Spleen (tissue), 7 donors: ENCODE measurements at regions not wholly inside any gene's neighbourhood (a gene's known extent, or its start where the extent isn't known, plus 50 kb on each side); places are given as distances from the start of the nearest gene placed in this dataset.

Experiments used
- POLR2A ChIP-seq, 3 donors: fragments of 450-650 bp; IDR thresholded peaks; one replicate each; pipeline ENCODE4 v1.5.1; 2017; ENCODE audit warnings: antibody characterized with exemption in 3 of 3, mild to moderate bottlenecking in 1 of 3
- POLR2AphosphoS5 ChIP-seq, 3 donors: sonication (generic); formaldehyde crosslinking; IDR thresholded peaks; one replicate each; pipeline ENCODE4 v1.5.1; 2017; ENCODE audit warnings: antibody characterized with exemption in 3 of 3
- TF ChIP-seq, protein P1 (sequence below), 11 experiments: fragments of 200-600 bp in 7 of 11; fragments of 450-650 bp in 4 of 11; sonication (generic) in 4 of 11; IDR thresholded peaks in 8 of 11; conservative IDR thresholded peaks in 3 of 11; 1 replicate in 7 of 11; 2 replicates in 4 of 11; pipeline versions ENCODE4 v1.4.0 to v1.8.0; 2016 to 2021; ENCODE audit warnings: antibody characterized with exemption in 11 of 11, inconsistent platforms in 4 of 11, mild to moderate bottlenecking in 1 of 11
- donor health status: DM: no; HTN: no; CAD: no; lungs with moderate emphysema.
- donor health status: DM: no; HTN: no; CAD: no.
- donor health status: DM: no; HTN: no; CAD: no.

DNA sequence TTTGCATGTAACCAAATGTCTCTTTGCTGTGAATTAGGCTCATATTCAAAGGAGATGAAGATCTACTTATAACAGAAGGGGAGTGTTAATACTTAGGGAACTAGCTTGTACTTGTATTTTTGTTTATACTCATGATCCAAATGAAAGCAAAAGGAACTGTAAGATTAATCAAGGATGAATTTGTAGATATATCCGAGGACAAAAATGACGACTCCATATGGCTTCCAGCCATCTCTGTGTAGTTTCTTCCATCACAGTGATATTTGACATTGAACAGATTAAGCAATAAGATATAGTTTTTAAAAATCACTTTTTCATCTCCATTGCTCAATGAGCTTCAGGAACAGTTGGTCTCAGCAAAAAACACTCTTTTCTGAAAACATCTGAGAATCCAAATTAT, 257.4 kb upstream of the CAMK1G start:
- TF ChIP-seq, protein P1, sequence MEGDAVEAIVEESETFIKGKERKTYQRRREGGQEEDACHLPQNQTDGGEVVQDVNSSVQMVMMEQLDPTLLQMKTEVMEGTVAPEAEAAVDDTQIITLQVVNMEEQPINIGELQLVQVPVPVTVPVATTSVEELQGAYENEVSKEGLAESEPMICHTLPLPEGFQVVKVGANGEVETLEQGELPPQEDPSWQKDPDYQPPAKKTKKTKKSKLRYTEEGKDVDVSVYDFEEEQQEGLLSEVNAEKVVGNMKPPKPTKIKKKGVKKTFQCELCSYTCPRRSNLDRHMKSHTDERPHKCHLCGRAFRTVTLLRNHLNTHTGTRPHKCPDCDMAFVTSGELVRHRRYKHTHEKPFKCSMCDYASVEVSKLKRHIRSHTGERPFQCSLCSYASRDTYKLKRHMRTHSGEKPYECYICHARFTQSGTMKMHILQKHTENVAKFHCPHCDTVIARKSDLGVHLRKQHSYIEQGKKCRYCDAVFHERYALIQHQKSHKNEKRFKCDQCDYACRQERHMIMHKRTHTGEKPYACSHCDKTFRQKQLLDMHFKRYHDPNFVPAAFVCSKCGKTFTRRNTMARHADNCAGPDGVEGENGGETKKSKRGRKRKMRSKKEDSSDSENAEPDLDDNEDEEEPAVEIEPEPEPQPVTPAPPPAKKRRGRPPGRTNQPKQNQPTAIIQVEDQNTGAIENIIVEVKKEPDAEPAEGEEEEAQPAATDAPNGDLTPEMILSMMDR (IDR thresholded peaks at IDR 0.05 in 8 of 11, conservative IDR thresholded peaks at IDR 0.05 in 3 of 11), result no peak
- no peak for TF ChIP-seq POLR2A (IDR thresholded peaks at IDR 0.05)
- TF ChIP-seq POLR2AphosphoS5 (IDR thresholded peaks at IDR 0.05), result no peak
